GM10266 (cell line): ENCODE measurements at regions not wholly inside any gene's neighbourhood (a gene's known extent, or its start where the extent isn't known, plus 50 kb on each side); places are given as distances from the start of the nearest gene placed in this dataset.
A peak's percentile ranks its signal among the peaks of the same experiment; 100 is the strongest.

Source experiments
- DNase-seq: peaks from one replicate; pipeline ENCODE4 v3.0.0; 2012; ENCODE audit errors: extremely low spot score
- TF ChIP-seq, protein P1 (sequence below): IDR thresholded peaks from 2 replicates; pipeline ENCODE4 v1.5.1; 2012; ENCODE audit warnings: mild to moderate bottlenecking, low read depth; ENCODE audit not compliant: control insufficient read depth, insufficient read depth; ENCODE audit errors: missing control alignments

DNA sequence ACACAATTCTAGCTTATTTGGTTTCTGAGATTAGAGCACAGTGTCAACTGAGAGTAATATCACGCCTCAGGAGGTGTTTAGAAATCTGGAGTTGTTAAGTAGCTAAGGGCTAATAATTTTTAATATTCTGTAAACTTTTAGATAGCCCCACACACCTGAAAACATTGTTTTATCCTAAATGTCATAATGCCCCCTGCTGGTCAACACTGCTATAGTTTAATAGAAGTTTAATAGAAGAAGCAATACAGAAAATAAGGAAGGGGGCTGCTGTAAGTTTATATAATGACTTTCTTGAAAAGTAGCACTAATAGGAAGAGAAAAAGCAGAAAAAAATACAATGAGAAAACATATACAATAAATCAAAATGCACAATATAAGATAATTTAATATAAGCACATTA lies 516.4 kb upstream of the PCDH11Y start:
- peak; percentile 3 for DNase-seq
- TF ChIP-seq, protein P1, sequence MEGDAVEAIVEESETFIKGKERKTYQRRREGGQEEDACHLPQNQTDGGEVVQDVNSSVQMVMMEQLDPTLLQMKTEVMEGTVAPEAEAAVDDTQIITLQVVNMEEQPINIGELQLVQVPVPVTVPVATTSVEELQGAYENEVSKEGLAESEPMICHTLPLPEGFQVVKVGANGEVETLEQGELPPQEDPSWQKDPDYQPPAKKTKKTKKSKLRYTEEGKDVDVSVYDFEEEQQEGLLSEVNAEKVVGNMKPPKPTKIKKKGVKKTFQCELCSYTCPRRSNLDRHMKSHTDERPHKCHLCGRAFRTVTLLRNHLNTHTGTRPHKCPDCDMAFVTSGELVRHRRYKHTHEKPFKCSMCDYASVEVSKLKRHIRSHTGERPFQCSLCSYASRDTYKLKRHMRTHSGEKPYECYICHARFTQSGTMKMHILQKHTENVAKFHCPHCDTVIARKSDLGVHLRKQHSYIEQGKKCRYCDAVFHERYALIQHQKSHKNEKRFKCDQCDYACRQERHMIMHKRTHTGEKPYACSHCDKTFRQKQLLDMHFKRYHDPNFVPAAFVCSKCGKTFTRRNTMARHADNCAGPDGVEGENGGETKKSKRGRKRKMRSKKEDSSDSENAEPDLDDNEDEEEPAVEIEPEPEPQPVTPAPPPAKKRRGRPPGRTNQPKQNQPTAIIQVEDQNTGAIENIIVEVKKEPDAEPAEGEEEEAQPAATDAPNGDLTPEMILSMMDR = peak; percentile 21
